H9 (cell line): ENCODE measurements at regions not wholly inside any gene's neighbourhood (a gene's known extent, or its start where the extent isn't known, plus 50 kb on each side); places are given as distances from the start of the nearest gene placed in this dataset.

Experiments
- DNase-seq: peaks from one replicate; pipeline ENCODE4 v3.0.0-alpha.2; 2017
- H2AFZ ChIP-seq: one replicate; pipeline ENCODE4 v1.6.1; 2013; ENCODE audit warnings: mild to moderate bottlenecking, low read length, control low read depth, moderate library complexity
- H2AK5ac ChIP-seq: 2 replicates; pipeline ENCODE4 v1.6.1; 2013; ENCODE audit warnings: low read length, control low read depth, mixed read lengths; ENCODE audit not compliant: insufficient read length
- H2BK120ac ChIP-seq: one replicate; pipeline ENCODE4 v1.6.1; 2013; ENCODE audit warnings: low read depth, mild to moderate bottlenecking, low read length, control low read depth, inconsistent platforms; ENCODE audit not compliant: poor library complexity, severe bottlenecking
- H2BK12ac ChIP-seq: 2 replicates; pipeline ENCODE4 v1.6.1; 2013; ENCODE audit warnings: low read length, control low read depth, mixed read lengths, low read depth; ENCODE audit not compliant: insufficient read length
- H2BK15ac ChIP-seq: 2 replicates; pipeline ENCODE4 v1.6.1; 2013; ENCODE audit warnings: low read depth, low read length, control low read depth
- H2BK20ac ChIP-seq: one replicate; pipeline ENCODE4 v1.6.1; 2013; ENCODE audit warnings: low read depth, mild to moderate bottlenecking, low read length, control low read depth, inconsistent platforms; ENCODE audit not compliant: poor library complexity, severe bottlenecking
- H2BK5ac ChIP-seq: 2 replicates; pipeline ENCODE4 v1.6.1; 2013; ENCODE audit warnings: low read length, control low read depth, mixed read lengths; ENCODE audit not compliant: insufficient read length
- H3K14ac ChIP-seq: 2 replicates; pipeline ENCODE4 v1.6.1; 2013; ENCODE audit warnings: low read length, control low read depth; ENCODE audit not compliant: insufficient read depth
- H3K18ac ChIP-seq: 2 replicates; pipeline ENCODE4 v1.6.1; 2013; ENCODE audit warnings: low read depth, mild to moderate bottlenecking, mixed read lengths, low read length, control low read depth; ENCODE audit not compliant: insufficient read length
- H3K23ac ChIP-seq: 2 replicates; pipeline ENCODE4 v1.6.1; 2013; ENCODE audit warnings: low read length, control low read depth, mixed read lengths, low read depth; ENCODE audit not compliant: insufficient read length
- H3K23me2 ChIP-seq: 2 replicates; pipeline ENCODE4 v1.6.1; 2013; ENCODE audit warnings: low read depth, mild to moderate bottlenecking, mixed read lengths, low read length, control low read depth; ENCODE audit not compliant: insufficient read length, poor library complexity, severe bottlenecking
- H3K27ac ChIP-seq: 2 replicates; pipeline ENCODE4 v1.5.1; 2013; ENCODE audit warnings: low read length, control low read depth, mixed read lengths, low read depth; ENCODE audit not compliant: insufficient read length
- H3K27me3 ChIP-seq: 2 replicates; pipeline ENCODE4 v1.6.1; 2013; ENCODE audit warnings: low read length, control low read depth, inconsistent platforms; ENCODE audit not compliant: insufficient read depth
- H3K4ac ChIP-seq: 2 replicates; pipeline ENCODE4 v1.6.1; 2013; ENCODE audit warnings: low read depth, mild to moderate bottlenecking, control low read depth, inconsistent platforms, low read length, moderate library complexity
- H3K4me1 ChIP-seq: 2 replicates; pipeline ENCODE4 v1.6.1; 2013; ENCODE audit warnings: low read length, control low read depth, inconsistent platforms; ENCODE audit not compliant: insufficient read depth
- H3K4me2 ChIP-seq: 2 replicates; pipeline ENCODE4 v1.6.1; 2013; ENCODE audit warnings: low read length, control low read depth, mixed read lengths; ENCODE audit not compliant: insufficient read length, insufficient read depth
- H3K56ac ChIP-seq: 2 replicates; pipeline ENCODE4 v1.6.1; 2013; ENCODE audit warnings: low read depth, mild to moderate bottlenecking, mixed read lengths, low read length, control low read depth; ENCODE audit not compliant: insufficient read length
- H3K79me1 ChIP-seq: 2 replicates; pipeline ENCODE4 v1.6.1; 2013; ENCODE audit warnings: low read depth, mild to moderate bottlenecking, moderate library complexity, low read length, control low read depth, inconsistent platforms; ENCODE audit not compliant: insufficient read depth, poor library complexity, severe bottlenecking
- H3K79me2 ChIP-seq: 2 replicates; pipeline ENCODE4 v1.6.1; 2013; ENCODE audit warnings: low read length, control low read depth, inconsistent platforms; ENCODE audit not compliant: insufficient read depth
- H3K9ac ChIP-seq: 2 replicates; pipeline ENCODE4 v1.6.1; 2013; ENCODE audit warnings: low read length, control low read depth, mixed read lengths; ENCODE audit not compliant: insufficient read length; ENCODE audit errors: extremely low read depth
- H3K9me3 ChIP-seq: one replicate; pipeline ENCODE4 v1.6.1; 2013; ENCODE audit warnings: low read depth, low read length, inconsistent platforms; ENCODE audit not compliant: control insufficient read depth
- H3T11ph ChIP-seq: one replicate; pipeline ENCODE4 v1.6.1; 2013; ENCODE audit warnings: mild to moderate bottlenecking, low read length, control low read depth, inconsistent platforms
- H4K20me1 ChIP-seq: one replicate; pipeline ENCODE4 v1.6.1; 2013; ENCODE audit not compliant: control insufficient read depth, insufficient read length, insufficient read depth
- H4K5ac ChIP-seq: 2 replicates; pipeline ENCODE4 v1.6.1; 2013; ENCODE audit warnings: low read depth, mild to moderate bottlenecking, mixed read lengths, low read length, control low read depth; ENCODE audit not compliant: insufficient read length
- H4K8ac ChIP-seq: replicated peaks from 2 replicates; pipeline ENCODE4 v1.6.1; 2013; ENCODE audit warnings: low read length, control low read depth, mixed read lengths, low read depth; ENCODE audit not compliant: insufficient read length
- H4K91ac ChIP-seq: 2 replicates; pipeline ENCODE4 v1.6.1; 2013; ENCODE audit warnings: low read depth, mild to moderate bottlenecking, moderate library complexity, mixed read lengths, low read length, control low read depth; ENCODE audit not compliant: insufficient read length
- H3K27ac Mint-ChIP-seq, 3 experiments: 2 replicates in 2 of 3; 3 replicates in 1 of 3; pipeline ENCODE4 v1.8.0; 2020 to 2021; ENCODE audit warnings: mixed read lengths in 3 of 3, mild to moderate bottlenecking in 1 of 3, moderate library complexity in 1 of 3
- H3K27me3 Mint-ChIP-seq: 2 replicates; pipeline ENCODE4 v1.8.0; 2021; ENCODE audit warnings: low read depth, mild to moderate bottlenecking, moderate library complexity, mixed read lengths
- H3K36me3 Mint-ChIP-seq, 3 experiments: 2 replicates in 2 of 3; 3 replicates in 1 of 3; pipeline ENCODE4 v1.8.0; 2020 to 2021; ENCODE audit warnings: low read depth in 3 of 3, mixed read lengths in 3 of 3; ENCODE audit not compliant: insufficient read depth in 1 of 3
- H3K4me1 Mint-ChIP-seq, 2 experiments: 2 replicates each; pipeline ENCODE4 v1.8.0; 2020; ENCODE audit warnings: mixed read lengths in 2 of 2
- H3K4me3 Mint-ChIP-seq, 2 experiments: 2 replicates in 1 of 2; 3 replicates in 1 of 2; pipeline ENCODE4 v1.8.0; 2020 to 2021; ENCODE audit warnings: mild to moderate bottlenecking in 2 of 2, mixed read lengths in 2 of 2, moderate library complexity in 1 of 2
- H3K9me3 Mint-ChIP-seq, 2 experiments: 2 replicates in 1 of 2; 3 replicates in 1 of 2; pipeline ENCODE4 v1.8.0; 2020; ENCODE audit warnings: mild to moderate bottlenecking in 2 of 2, mixed read lengths in 2 of 2, moderate library complexity in 1 of 2
- WGBS: extraction: QIAGEN DNeasy Blood & Tissue Kit; methylation state at CpG from one replicate; pipeline ENCODE4 v1.1.7; 2013; ENCODE audit warnings: missing lambda C conversion rate, low lambda C conversion rate, mixed read lengths; ENCODE audit not compliant: insufficient read length; ENCODE audit errors: extremely low coverage; 5-methylcytosine and 5-hydroxymethylcytosine counted together
- TF ChIP-seq, protein P1 (sequence below): fragments of 200-600 bp; sonication (generic); conservative IDR thresholded peaks from 3 replicates; pipeline ENCODE4 v1.8.0; 2021; ENCODE audit warnings: antibody characterized with exemption, mild to moderate bottlenecking

DNA sequence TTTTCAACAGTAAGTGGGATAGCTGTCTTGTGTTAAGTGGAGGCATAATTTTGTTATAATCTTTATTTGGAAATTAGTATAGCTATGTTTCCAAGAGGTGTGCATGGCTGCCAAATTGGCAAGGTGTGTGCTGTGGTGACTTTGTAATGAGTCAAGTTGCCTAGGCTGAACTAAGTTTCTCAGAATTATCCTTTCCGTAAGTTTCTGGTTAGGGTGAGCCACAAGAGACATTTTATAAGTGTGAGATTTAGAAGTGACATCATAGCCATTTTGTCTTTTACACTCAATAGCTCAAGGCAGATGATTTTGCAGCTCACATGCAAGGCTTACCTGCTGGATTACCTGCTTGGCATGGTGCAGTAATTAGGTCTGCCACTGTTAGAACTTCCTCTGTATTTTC lies 90.3 kb downstream of the C11orf87 start:
- Histone ChIP-seq H3K4me1 (no peaks in the 10 kb centered on the region), H2AK5ac (no peak overlapping the region), H2BK15ac (no peak overlapping the region), H3K56ac (no peak overlapping the region), H3K9ac (no peak overlapping the region), H3K79me2 (no peaks in the 10 kb centered on the region), H2BK12ac (no peak overlapping the region), H3K23me2 (no peaks in the 10 kb centered on the region), H3K18ac (no peak overlapping the region), H3K27ac (no peak overlapping the region), H3K23ac (no peak overlapping the region), H4K91ac (no peak overlapping the region), H4K5ac (no peak overlapping the region), H3K4me2 (no peak overlapping the region), H4K8ac (no peak overlapping the region), H3K79me1 (no peaks in the 10 kb centered on the region), H2BK20ac (no peak overlapping the region), H2BK5ac (no peak overlapping the region), H2BK120ac (no peak overlapping the region), H3K4ac (no peak overlapping the region), H3K9me3 (no peaks in the 10 kb centered on the region), H2AFZ (no peak overlapping the region), H3T11ph (no peak overlapping the region), H4K20me1 (no peaks in the 10 kb centered on the region), H3K27me3 (no peaks in the 10 kb centered on the region), H3K14ac (no peak overlapping the region)
- Mint-ChIP-seq H3K27me3 (no peaks in the 10 kb centered on the region), H3K36me3 (no peaks in the 10 kb centered on the region), H3K4me1 (no peaks in the 10 kb centered on the region), H3K27ac (no peak overlapping the region), H3K9me3 (no peaks in the 10 kb centered on the region), H3K4me3 (no peak overlapping the region)
- WGBS, result no CpG with 5 or more reads among the region's 1 CpG
- DNase-seq, result no peak
- TF ChIP-seq, protein P1, sequence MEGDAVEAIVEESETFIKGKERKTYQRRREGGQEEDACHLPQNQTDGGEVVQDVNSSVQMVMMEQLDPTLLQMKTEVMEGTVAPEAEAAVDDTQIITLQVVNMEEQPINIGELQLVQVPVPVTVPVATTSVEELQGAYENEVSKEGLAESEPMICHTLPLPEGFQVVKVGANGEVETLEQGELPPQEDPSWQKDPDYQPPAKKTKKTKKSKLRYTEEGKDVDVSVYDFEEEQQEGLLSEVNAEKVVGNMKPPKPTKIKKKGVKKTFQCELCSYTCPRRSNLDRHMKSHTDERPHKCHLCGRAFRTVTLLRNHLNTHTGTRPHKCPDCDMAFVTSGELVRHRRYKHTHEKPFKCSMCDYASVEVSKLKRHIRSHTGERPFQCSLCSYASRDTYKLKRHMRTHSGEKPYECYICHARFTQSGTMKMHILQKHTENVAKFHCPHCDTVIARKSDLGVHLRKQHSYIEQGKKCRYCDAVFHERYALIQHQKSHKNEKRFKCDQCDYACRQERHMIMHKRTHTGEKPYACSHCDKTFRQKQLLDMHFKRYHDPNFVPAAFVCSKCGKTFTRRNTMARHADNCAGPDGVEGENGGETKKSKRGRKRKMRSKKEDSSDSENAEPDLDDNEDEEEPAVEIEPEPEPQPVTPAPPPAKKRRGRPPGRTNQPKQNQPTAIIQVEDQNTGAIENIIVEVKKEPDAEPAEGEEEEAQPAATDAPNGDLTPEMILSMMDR, result no peak
